A549 (cell line): ENCODE measurements at regions not wholly inside any gene's neighbourhood (a gene's known extent, or its start where the extent isn't known, plus 50 kb on each side); places are given as distances from the start of the nearest gene placed in this dataset.

Experiments used
- ATAC-seq, 2 experiments: fragments of 200-7000 bp in 1 of 2; fragments of >200 bp in 1 of 2; cut with Nextera tagmentation in 1 of 2; cut with Tn5 transposase in 1 of 2; 3 replicates each; pipeline versions ENCODE4 v1.8.0 to v1.9.1; 2018 to 2020; ENCODE audit warnings: mild to moderate bottlenecking in 1 of 2, moderate library complexity in 1 of 2
- CTCF ChIA-PET: fragments of 300-600 bp; sonication (Branson Sonifier 250); formaldehyde crosslinking; extraction: SDS; loops from one replicate; lab custom pipeline; 2021; ENCODE audit warnings: antibody characterized with exemption, inconsistent platforms; lab: Yijun Ruan, JAX
- POLR2A ChIA-PET: fragments of 350-600 bp; formaldehyde crosslinking; extraction: SDS; loops from one replicate; lab custom pipeline; 2021; ENCODE audit warnings: antibody characterized with exemption, inconsistent platforms; lab: Yijun Ruan, JAX
- DNase-seq, 2 experiments: peaks; one replicate each; pipeline versions ENCODE4 v3.0.0 to v3.0.0-alpha.2; 2011 to 2016; ENCODE audit warnings: low read depth in 1 of 2, low spot score in 1 of 2
- FAIRE-seq: peaks from 2 replicates; lab custom pipeline; 2011; peaks lifted over from hg19 to GRCh38; lab: Jason Lieb, UNC
- H3K27ac ChIP-seq, 2 experiments: fragments of >200 bp; sonication (Bioruptor Twin); formaldehyde crosslinking; 3 replicates each; pipeline ENCODE4 v1.5.1; 2016 to 2017
- H3K4me1 ChIP-seq: fragments of >200 bp; sonication (Bioruptor Twin); formaldehyde crosslinking; 3 replicates; pipeline ENCODE4 v1.6.1; 2016
- H3K4me2 ChIP-seq: fragments of >200 bp; sonication (Bioruptor Twin); formaldehyde crosslinking; 3 replicates; pipeline ENCODE4 v1.6.1; 2016
- H3K4me3 ChIP-seq: fragments of >200 bp; sonication (Bioruptor Twin); formaldehyde crosslinking; 3 replicates; pipeline ENCODE4 v1.5.1; 2016
- H3K9me3 ChIP-seq: fragments of >200 bp; sonication (Bioruptor Twin); formaldehyde crosslinking; 3 replicates; pipeline ENCODE4 v1.6.1; 2016
- CEBPB ChIP-seq, 2 experiments: fragments of >200 bp in 1 of 2; sonication (Bioruptor Twin) in 1 of 2; formaldehyde crosslinking in 1 of 2; IDR thresholded peaks; 2 replicates each; pipeline ENCODE4 v1.6.1; 2012 to 2016
- CHD2 ChIP-seq: fragments of 150-350 bp; IDR thresholded peaks from 2 replicates; pipeline ENCODE4 v1.6.1; 2014; ENCODE audit warnings: low read length; ENCODE audit not compliant: partially characterized antibody
- CHD4 ChIP-seq: fragments of 200-600 bp; sonication (generic); IDR thresholded peaks from 2 replicates; pipeline ENCODE4 v1.6.1; 2016; ENCODE audit warnings: antibody characterized with exemption, mild to moderate bottlenecking, borderline replicate concordance
- EHMT2 ChIP-seq: fragments of 200-600 bp; sonication (generic); IDR thresholded peaks from 2 replicates; pipeline ENCODE4 v1.6.1; 2016; ENCODE audit warnings: antibody characterized with exemption, low read depth, mild to moderate bottlenecking, moderate library complexity
- FOXS1 ChIP-seq: fragments of 250-450 bp; sonication (Bioruptor Pico); IDR thresholded peaks from 2 replicates; pipeline ENCODE4 v1.5.0; 2020; ENCODE audit warnings: mild to moderate bottlenecking, moderate library complexity
- GATA3 ChIP-seq: IDR thresholded peaks from 2 replicates; pipeline ENCODE4 v1.6.1; 2012; ENCODE audit warnings: borderline replicate concordance
- HOXB5 ChIP-seq: fragments of 250-450 bp; sonication (Bioruptor Pico); IDR thresholded peaks from 2 replicates; pipeline ENCODE4 v1.5.0; 2020; ENCODE audit warnings: mild to moderate bottlenecking, moderate library complexity
- MAFK ChIP-seq: fragments of 450-650 bp; IDR thresholded peaks from 2 replicates; pipeline ENCODE4 v1.6.1; 2014; ENCODE audit not compliant: partially characterized antibody
- MAZ ChIP-seq: fragments of 150-350 bp; IDR thresholded peaks from 2 replicates; pipeline ENCODE4 v1.6.1; 2014; ENCODE audit warnings: antibody characterized with exemption, low read depth, low read length, borderline replicate concordance
- PHF8 ChIP-seq: fragments of 200-600 bp; sonication (generic); IDR thresholded peaks from 2 replicates; pipeline ENCODE4 v1.6.1; 2016; ENCODE audit warnings: low read depth, mild to moderate bottlenecking, antibody characterized with exemption, moderate library complexity, borderline replicate concordance
- RARB ChIP-seq: fragments of 250-450 bp; sonication (Bioruptor Pico); IDR thresholded peaks from 2 replicates; pipeline ENCODE4 v1.8.0; 2021; ENCODE audit warnings: mild to moderate bottlenecking, moderate library complexity
- RFX5 ChIP-seq: fragments of 450-650 bp; IDR thresholded peaks from 2 replicates; pipeline ENCODE4 v1.7.1; 2014; ENCODE audit warnings: antibody characterized with exemption, mild to moderate bottlenecking, moderate library complexity
- SMC3 ChIP-seq: fragments of >200 bp; sonication (Bioruptor Twin); formaldehyde crosslinking; IDR thresholded peaks from 3 replicates; pipeline ENCODE4 v1.6.1; 2018; ENCODE audit warnings: inconsistent platforms
- SREBF2 ChIP-seq: fragments of 450-650 bp; IDR thresholded peaks from 2 replicates; pipeline ENCODE4 v1.6.1; 2014; ENCODE audit warnings: mild to moderate bottlenecking, moderate library complexity
- ZSCAN20 ChIP-seq: fragments of 250-450 bp; sonication (Bioruptor Pico); IDR thresholded peaks from 2 replicates; pipeline ENCODE4 v1.8.0; 2022; ENCODE audit warnings: mild to moderate bottlenecking, moderate library complexity
- whole genome bisulfite sequencing: methylation state at CpG from one replicate; pipeline ENCODE4 v1.1.6; 2017; ENCODE audit errors: missing lambda C conversion rate; 5-methylcytosine and 5-hydroxymethylcytosine counted together
- TF ChIP-seq, protein P1 (sequence below): fragments of >200 bp; sonication (Bioruptor Twin); formaldehyde crosslinking; IDR thresholded peaks from 2 replicates; pipeline ENCODE4 v1.6.1; 2016
- TF ChIP-seq, protein P2 (sequence below): fragments of 250-450 bp; sonication (Bioruptor Pico); IDR thresholded peaks from 2 replicates; pipeline ENCODE4 v1.5.0; 2020; ENCODE audit warnings: low read depth, mild to moderate bottlenecking, moderate library complexity
- TF ChIP-seq, protein P3 (sequence below): IDR thresholded peaks from 2 replicates; pipeline ENCODE4 v1.6.1; 2012; ENCODE audit warnings: low read depth, borderline replicate concordance
- TF ChIP-seq, protein P4 (sequence below): fragments of >200 bp; sonication (Bioruptor Twin); formaldehyde crosslinking; IDR thresholded peaks from 3 replicates; pipeline ENCODE4 v1.5.1; 2016

DNA sequence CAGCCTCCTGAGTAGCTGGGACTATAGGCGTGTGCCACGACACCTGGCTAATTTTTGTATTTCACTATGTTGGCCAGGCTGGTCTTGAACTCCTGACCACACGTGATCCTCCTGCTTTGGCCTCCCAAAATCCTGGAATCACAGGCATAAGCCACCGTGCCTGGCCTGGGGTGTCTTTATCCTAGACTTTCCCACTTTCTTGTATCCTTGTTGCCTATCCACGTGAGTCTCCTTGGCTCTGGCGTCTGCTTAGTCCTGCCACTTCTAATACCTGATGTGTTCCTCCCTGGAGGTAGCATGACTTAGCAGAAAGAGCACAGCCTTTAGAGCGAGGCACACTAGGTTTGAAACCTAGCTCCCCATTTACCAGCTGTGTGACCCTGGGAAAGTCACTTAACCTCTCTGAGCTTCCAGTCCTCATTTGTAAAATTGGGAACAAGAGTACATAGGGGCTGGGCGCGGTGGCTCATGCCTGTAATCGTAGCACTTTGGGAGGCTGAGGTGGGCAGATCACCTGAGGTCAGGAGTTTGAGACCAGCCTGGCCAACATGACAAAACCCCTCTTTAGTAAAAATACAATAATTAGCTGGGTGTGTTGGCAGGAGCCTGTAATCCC lies 344.6 kb downstream of the TYW1 start:
- DNase-seq (no peak), ATAC-seq (no peak), FAIRE-seq (no peak)
- CTCF ChIA-PET = no interaction called here
- POLR2A ChIA-PET = no interaction called here
- H3K4me1 ChIP-seq = no peaks in the 10 kb centered on the region
- 85% methylated on average over 10 of the region's 10 CpGs for WGBS
- H3K27ac ChIP-seq = no peak overlapping the region
- peaks cover 10% of the 10 kb centered on the region for H3K9me3 ChIP-seq
- TF ChIP-seq, protein P1, sequence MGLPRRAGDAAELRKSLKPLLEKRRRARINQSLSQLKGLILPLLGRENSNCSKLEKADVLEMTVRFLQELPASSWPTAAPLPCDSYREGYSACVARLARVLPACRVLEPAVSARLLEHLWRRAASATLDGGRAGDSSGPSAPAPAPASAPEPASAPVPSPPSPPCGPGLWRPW = no peak
- no peak overlapping the region for H3K4me2 ChIP-seq
- H3K4me3 ChIP-seq = no peak overlapping the region

DNA sequence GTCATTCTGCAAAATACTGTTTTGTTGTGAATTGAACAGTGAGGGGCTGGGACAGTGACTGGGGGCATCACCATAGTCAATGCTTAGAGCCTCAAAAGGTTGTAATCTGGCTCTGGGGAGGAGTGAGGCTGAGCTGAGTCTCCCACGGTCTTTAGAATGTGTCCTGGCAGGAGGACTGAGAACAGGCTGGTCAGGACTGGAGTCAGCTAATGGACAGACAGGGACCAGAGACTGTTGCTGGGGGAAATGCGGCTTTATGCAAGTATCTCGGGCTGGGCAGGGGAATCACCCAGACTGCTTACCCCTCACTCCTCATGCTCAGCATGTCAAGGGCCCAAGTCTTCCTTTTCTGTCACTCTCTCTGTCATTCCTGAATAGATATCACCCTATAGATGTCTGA lies 346.5 kb downstream of the TYW1 start:
- no peak; a peak in 1 of 6 replicates for ATAC-seq
- DNase-seq = no peak
- Histone ChIP-seq H3K27ac (no peak overlapping the region), H3K9me3 (peaks cover 10% of the 10 kb centered on the region), H3K4me1 (no peaks in the 10 kb centered on the region), H3K4me3 (no peak overlapping the region), H3K4me2 (no peak overlapping the region)
- CTCF ChIA-PET = no interaction called here
- FAIRE-seq = no peak
- POLR2A ChIA-PET = no interaction called here
- WGBS = 73% methylated on average over 3 of the region's 3 CpGs
- TF ChIP-seq RFX5 = no peak
- no peak for TF ChIP-seq FOXS1 (CRISPR knock-in tag)
- no peak for TF ChIP-seq CHD4
- TF ChIP-seq, protein P2, sequence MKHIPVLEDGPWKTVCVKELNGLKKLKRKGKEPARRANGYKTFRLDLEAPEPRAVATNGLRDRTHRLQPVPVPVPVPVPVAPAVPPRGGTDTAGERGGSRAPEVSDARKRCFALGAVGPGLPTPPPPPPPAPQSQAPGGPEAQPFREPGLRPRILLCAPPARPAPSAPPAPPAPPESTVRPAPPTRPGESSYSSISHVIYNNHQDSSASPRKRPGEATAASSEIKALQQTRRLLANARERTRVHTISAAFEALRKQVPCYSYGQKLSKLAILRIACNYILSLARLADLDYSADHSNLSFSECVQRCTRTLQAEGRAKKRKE (CRISPR knock-in tag) = no peak
- TF ChIP-seq CHD2 = no peak
- no peak for TF ChIP-seq MAFK
- TF ChIP-seq GATA3 = no peak
- TF ChIP-seq SREBF2 = no peak
- TF ChIP-seq EHMT2 = no peak
- TF ChIP-seq SMC3 = no peak
- TF ChIP-seq CEBPB (IDR thresholded peaks at IDR 0.05) = no peak
- TF ChIP-seq, protein P3, sequence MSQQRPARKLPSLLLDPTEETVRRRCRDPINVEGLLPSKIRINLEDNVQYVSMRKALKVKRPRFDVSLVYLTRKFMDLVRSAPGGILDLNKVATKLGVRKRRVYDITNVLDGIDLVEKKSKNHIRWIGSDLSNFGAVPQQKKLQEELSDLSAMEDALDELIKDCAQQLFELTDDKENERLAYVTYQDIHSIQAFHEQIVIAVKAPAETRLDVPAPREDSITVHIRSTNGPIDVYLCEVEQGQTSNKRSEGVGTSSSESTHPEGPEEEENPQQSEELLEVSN = no peak
- TF ChIP-seq MAZ = no peak
- no peak for TF ChIP-seq HOXB5
- TF ChIP-seq RARB (CRISPR knock-in tag) = no peak
- TF ChIP-seq ZSCAN20 = no peak

DNA sequence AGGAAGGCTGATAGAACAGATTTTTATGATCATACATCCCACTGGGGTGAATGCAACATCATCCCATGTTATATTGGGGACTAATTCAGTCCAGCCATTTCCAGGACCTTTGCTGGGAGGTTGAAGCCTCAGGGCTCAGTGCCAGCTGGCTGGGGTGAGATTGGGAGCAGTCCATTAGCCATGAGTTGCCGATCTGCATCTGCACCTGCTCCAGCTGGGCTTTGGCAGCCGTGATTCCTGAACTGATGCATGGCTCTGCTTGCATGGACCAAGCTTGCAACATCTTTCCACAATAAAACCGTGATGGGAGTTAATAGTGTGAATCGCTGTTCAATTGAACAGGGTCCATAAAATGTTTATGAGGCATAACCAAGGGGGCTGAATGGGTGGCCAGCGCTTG lies 346.9 kb downstream of the TYW1 start:
- TF ChIP-seq PHF8 = no peak
- TF ChIP-seq, protein P4, sequence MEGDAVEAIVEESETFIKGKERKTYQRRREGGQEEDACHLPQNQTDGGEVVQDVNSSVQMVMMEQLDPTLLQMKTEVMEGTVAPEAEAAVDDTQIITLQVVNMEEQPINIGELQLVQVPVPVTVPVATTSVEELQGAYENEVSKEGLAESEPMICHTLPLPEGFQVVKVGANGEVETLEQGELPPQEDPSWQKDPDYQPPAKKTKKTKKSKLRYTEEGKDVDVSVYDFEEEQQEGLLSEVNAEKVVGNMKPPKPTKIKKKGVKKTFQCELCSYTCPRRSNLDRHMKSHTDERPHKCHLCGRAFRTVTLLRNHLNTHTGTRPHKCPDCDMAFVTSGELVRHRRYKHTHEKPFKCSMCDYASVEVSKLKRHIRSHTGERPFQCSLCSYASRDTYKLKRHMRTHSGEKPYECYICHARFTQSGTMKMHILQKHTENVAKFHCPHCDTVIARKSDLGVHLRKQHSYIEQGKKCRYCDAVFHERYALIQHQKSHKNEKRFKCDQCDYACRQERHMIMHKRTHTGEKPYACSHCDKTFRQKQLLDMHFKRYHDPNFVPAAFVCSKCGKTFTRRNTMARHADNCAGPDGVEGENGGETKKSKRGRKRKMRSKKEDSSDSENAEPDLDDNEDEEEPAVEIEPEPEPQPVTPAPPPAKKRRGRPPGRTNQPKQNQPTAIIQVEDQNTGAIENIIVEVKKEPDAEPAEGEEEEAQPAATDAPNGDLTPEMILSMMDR = no peak
- no peaks in the 10 kb centered on the region for H3K4me1 ChIP-seq
- ChIA-PET POLR2A (no interaction called here), CTCF (interaction anchor here (0.7 kb wide), 1 partner anchor 1385 kb away, joined by 3 read pairs; no protein-coding TSS in a partner anchor)
- no peak for ATAC-seq
- no peak overlapping the region for H3K4me3 ChIP-seq
- H3K4me2 ChIP-seq = no peak overlapping the region
- FAIRE-seq = no peak
- H3K9me3 ChIP-seq = peaks cover 10% of the 10 kb centered on the region
- no peak overlapping the region for H3K27ac ChIP-seq
- 75% methylated on average over 5 of the region's 5 CpGs for WGBS
- no peak for DNase-seq
